ENCODE measurements at regions not wholly inside any gene's neighbourhood (a gene's known extent, or its start where the extent isn't known, plus 50 kb on each side); places are given as distances from the start of the nearest gene placed in this dataset.

GRCh38 chr2:150383587-150383986, 103.9 kb downstream of the RND3 start:
- Histone ChIP-seq H3K27ac (ENCODE audit: low read length) (no peak overlapping the region), H3K27me3 (ENCODE audit: low read depth, low read length) (no peaks in the 10 kb centered on the region), H3K4me1 (ENCODE audit: low read length) (no peaks in the 10 kb centered on the region), H3K79me2 (ENCODE audit: low read length) (no peaks in the 10 kb centered on the region), H3K4me3 (ENCODE audit: low read length) (no peak overlapping the region), H3K4me2 (ENCODE audit: low read length) (no peak overlapping the region), H2AFZ (ENCODE audit: low read depth, low read length) (no peak overlapping the region), H3K9me3 (ENCODE audit: insufficient read depth, low read length) (peaks cover 7% of the 10 kb centered on the region; the same call in 1 of the 2 replicates), H4K20me1 (ENCODE audit: insufficient read depth, low read length) (no peaks in the 10 kb centered on the region), H3K9ac (ENCODE audit: low read length) (no peak overlapping the region), H3K36me3 (replicated peaks; ENCODE audit: low read depth, low read length) (no peaks in the 10 kb centered on the region)
- TF ChIP-seq EZH2phosphoT487 (IDR thresholded peaks at IDR 0.05; ENCODE audit: low read depth) (no peak), CTCF (IDR thresholded peaks at IDR 0.05; ENCODE audit: low read depth, low read length) (no peak)

GRCh38 chr2:150379166-150379565, 108.3 kb downstream of the RND3 start:
- Histone ChIP-seq H4K20me1 (ENCODE audit: insufficient read depth, low read length) (no peaks in the 10 kb centered on the region), H3K4me3 (ENCODE audit: low read length) (no peak overlapping the region), H3K4me2 (ENCODE audit: low read length) (no peak overlapping the region), H3K36me3 (replicated peaks; ENCODE audit: low read depth, low read length) (no peaks in the 10 kb centered on the region), H3K27ac (ENCODE audit: low read length) (no peak overlapping the region), H3K27me3 (ENCODE audit: low read depth, low read length) (no peaks in the 10 kb centered on the region), H3K4me1 (ENCODE audit: low read length) (peaks cover 4% of the 10 kb centered on the region; the same call in 1 of the 2 replicates), H3K9ac (ENCODE audit: low read length) (no peak overlapping the region), H3K9me3 (ENCODE audit: insufficient read depth, low read length) (no peaks in the 10 kb centered on the region), H3K79me2 (ENCODE audit: low read length) (no peaks in the 10 kb centered on the region), H2AFZ (ENCODE audit: low read depth, low read length) (no peak overlapping the region)
- TF ChIP-seq CTCF (IDR thresholded peaks at IDR 0.05; ENCODE audit: low read depth, low read length) (no peak), EZH2phosphoT487 (IDR thresholded peaks at IDR 0.05; ENCODE audit: low read depth) (no peak)

GRCh38 chr2:150378686-150379085, 108.8 kb downstream of the RND3 start:
- Histone ChIP-seq H2AFZ (ENCODE audit: low read depth, low read length) (no peak overlapping the region), H3K9ac (ENCODE audit: low read length) (no peak overlapping the region), H3K4me2 (ENCODE audit: low read length) (no peak overlapping the region), H3K36me3 (replicated peaks; ENCODE audit: low read depth, low read length) (no peaks in the 10 kb centered on the region), H3K79me2 (ENCODE audit: low read length) (no peaks in the 10 kb centered on the region), H3K27ac (ENCODE audit: low read length) (no peak overlapping the region), H3K4me1 (ENCODE audit: low read length) (peaks cover 4% of the 10 kb centered on the region; the same call in 1 of the 2 replicates), H3K9me3 (ENCODE audit: insufficient read depth, low read length) (no peaks in the 10 kb centered on the region), H3K27me3 (ENCODE audit: low read depth, low read length) (no peaks in the 10 kb centered on the region), H3K4me3 (ENCODE audit: low read length) (no peak overlapping the region), H4K20me1 (ENCODE audit: insufficient read depth, low read length) (no peaks in the 10 kb centered on the region)
- TF ChIP-seq CTCF (IDR thresholded peaks at IDR 0.05; ENCODE audit: low read depth, low read length) (no peak), EZH2phosphoT487 (IDR thresholded peaks at IDR 0.05; ENCODE audit: low read depth) (no peak)

GRCh38 chr2:150376553-150377335, 110.7 kb downstream of the RND3 start:
- no peaks in the 10 kb centered on the region for H4K20me1 ChIP-seq (ENCODE audit: insufficient read depth, low read length)
- no peaks in the 10 kb centered on the region for H3K27me3 ChIP-seq (ENCODE audit: low read depth, low read length)
- no peak overlapping the region for H2AFZ ChIP-seq (ENCODE audit: low read depth, low read length)
- H3K9me3 ChIP-seq (ENCODE audit: insufficient read depth, low read length) = no peaks in the 10 kb centered on the region
- no peak overlapping the region for H3K27ac ChIP-seq (ENCODE audit: low read length)
- H3K4me2 ChIP-seq (ENCODE audit: low read length) = no peak overlapping the region
- no peak overlapping the region for H3K4me3 ChIP-seq (ENCODE audit: low read length)
- H3K79me2 ChIP-seq (ENCODE audit: low read length) = no peaks in the 10 kb centered on the region
- no peak overlapping the region for H3K9ac ChIP-seq (ENCODE audit: low read length)
- no peaks in the 10 kb centered on the region for H3K36me3 ChIP-seq (replicated peaks; ENCODE audit: low read depth, low read length)
- TF ChIP-seq EZH2phosphoT487 (IDR thresholded peaks at IDR 0.05; ENCODE audit: low read depth) (no peak), CTCF (IDR thresholded peaks at IDR 0.05; ENCODE audit: low read depth, low read length) (no peak)
- H3K4me1 ChIP-seq (ENCODE audit: low read length) = peaks cover 4% of the 10 kb centered on the region; the same call in 1 of the 2 replicates
